ENCODE measurements at regions not wholly inside any gene's neighbourhood (a gene's known extent, or its start where the extent isn't known, plus 50 kb on each side); places are given as distances from the start of the nearest gene placed in this dataset.

DNA sequence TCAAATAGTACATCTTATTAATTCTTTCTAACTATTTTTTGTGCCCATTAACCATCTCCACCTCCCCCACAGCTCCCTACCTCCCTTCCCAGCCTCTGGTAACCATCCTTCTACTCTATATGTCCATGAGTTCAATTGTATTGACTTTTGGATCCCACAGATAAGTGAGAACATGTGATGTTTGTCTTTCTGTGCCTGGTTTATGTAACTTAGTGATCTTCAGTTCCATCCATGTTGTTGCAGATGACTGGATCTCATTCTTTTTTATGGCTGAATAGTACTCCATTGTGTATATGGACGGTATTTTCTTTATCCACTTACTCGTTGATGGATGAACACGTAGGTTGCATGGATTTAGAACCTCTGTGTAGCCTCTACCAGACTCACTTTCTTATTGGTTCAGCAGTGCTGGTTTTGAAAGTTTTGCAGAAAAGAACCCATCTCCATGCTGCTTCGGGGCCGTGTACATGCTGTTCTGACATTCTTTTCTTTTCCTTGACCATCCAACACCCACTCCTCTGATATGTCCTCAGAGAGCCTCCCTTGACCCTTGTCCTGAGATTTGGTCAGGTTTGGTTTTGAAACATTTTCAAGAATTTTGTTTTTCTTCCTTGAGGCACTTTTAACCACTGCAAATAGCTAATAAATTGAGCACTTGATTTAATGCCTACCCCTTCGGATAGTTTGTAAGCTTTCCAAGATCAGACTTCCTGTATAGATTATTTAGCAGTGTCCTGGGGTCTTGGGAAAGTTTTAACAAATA, 231.2 kb upstream of the ZFP64 start:
- Histone ChIP-seq H3K36me3 (no peaks in the 10 kb centered on the region), H3K4me1 (no peaks in the 10 kb centered on the region), H3K27ac (no peak overlapping the region), H3K27me3 (no peaks in the 10 kb centered on the region), H3K9me3 (no peaks in the 10 kb centered on the region), H3K4me3 (no peak overlapping the region)
- WGBS, 2 donors (ENCODE audit: low coverage in 1 of 2) = 43 to 56% methylated on average over 6 of the region's 6 CpGs
- TF ChIP-seq POLR2A (IDR thresholded peaks at IDR 0.05) (no peak), POLR2AphosphoS5 (IDR thresholded peaks at IDR 0.05) (no peak), EP300 (IDR thresholded peaks at IDR 0.05; ENCODE audit: low read depth) (no peak)
- TF ChIP-seq, protein P1, sequence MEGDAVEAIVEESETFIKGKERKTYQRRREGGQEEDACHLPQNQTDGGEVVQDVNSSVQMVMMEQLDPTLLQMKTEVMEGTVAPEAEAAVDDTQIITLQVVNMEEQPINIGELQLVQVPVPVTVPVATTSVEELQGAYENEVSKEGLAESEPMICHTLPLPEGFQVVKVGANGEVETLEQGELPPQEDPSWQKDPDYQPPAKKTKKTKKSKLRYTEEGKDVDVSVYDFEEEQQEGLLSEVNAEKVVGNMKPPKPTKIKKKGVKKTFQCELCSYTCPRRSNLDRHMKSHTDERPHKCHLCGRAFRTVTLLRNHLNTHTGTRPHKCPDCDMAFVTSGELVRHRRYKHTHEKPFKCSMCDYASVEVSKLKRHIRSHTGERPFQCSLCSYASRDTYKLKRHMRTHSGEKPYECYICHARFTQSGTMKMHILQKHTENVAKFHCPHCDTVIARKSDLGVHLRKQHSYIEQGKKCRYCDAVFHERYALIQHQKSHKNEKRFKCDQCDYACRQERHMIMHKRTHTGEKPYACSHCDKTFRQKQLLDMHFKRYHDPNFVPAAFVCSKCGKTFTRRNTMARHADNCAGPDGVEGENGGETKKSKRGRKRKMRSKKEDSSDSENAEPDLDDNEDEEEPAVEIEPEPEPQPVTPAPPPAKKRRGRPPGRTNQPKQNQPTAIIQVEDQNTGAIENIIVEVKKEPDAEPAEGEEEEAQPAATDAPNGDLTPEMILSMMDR (IDR thresholded peaks at IDR 0.05) = no peak
- intact Hi-C loops (cut with DNase I; ENCODE audit: low total_unique reads) = no loop called here
- DNase-seq = no peak
- in situ Hi-C loops (cut with MboI; ENCODE audit: low pct_ligation_motif_present in 1 of 4, low pct_unique_long_range_greater_than_20kb in 1 of 4, low sequenced_read_pairs in 3 of 4) = no loop called here

DNA sequence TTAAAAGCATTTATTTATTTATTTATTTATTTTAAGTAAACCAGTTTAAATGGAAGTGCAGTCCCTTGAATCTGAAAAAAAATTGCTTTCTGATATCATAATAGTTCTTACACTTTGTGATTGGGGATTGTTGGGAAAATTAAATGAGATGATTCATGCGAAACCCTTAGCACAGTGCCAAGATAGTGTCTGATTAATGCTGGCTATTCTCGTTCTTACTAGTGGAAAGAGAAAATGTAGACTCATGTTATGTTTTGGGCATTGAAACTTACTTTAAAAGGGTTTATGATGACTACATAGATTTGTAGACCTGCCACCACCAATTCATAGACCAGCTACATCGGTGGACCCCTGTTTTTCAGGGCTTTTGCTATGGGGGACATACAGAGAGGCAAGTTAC, 229.2 kb upstream of the ZFP64 start:
- no peaks in the 10 kb centered on the region for H3K27me3 ChIP-seq
- H3K27ac ChIP-seq = no peak overlapping the region
- H3K4me3 ChIP-seq = no peak overlapping the region
- WGBS, 2 donors (ENCODE audit: low coverage in 1 of 2) = 73 to 79% methylated on average over 2 to 3 of the region's 3 CpGs
- no peaks in the 10 kb centered on the region for H3K9me3 ChIP-seq
- intact Hi-C loops (cut with DNase I; ENCODE audit: low total_unique reads) (no loop called here), in situ Hi-C loops (cut with MboI; ENCODE audit: low pct_ligation_motif_present in 1 of 4, low pct_unique_long_range_greater_than_20kb in 1 of 4, low sequenced_read_pairs in 3 of 4) (no loop called here)
- DNase-seq = no peak
- TF ChIP-seq, protein P1 (IDR thresholded peaks at IDR 0.05) = no peak
- TF ChIP-seq POLR2AphosphoS5 (IDR thresholded peaks at IDR 0.05) (no peak), EP300 (IDR thresholded peaks at IDR 0.05; ENCODE audit: low read depth) (no peak), POLR2A (IDR thresholded peaks at IDR 0.05) (no peak)
- no peaks in the 10 kb centered on the region for H3K4me1 ChIP-seq
- H3K36me3 ChIP-seq = no peaks in the 10 kb centered on the region

GRCh38 chr20:52419205-52419604, 227.6 kb upstream of the ZFP64 start:
- Histone ChIP-seq H3K27ac (no peak overlapping the region), H3K36me3 (no peaks in the 10 kb centered on the region), H3K27me3 (no peaks in the 10 kb centered on the region), H3K4me3 (no peak overlapping the region), H3K4me1 (no peaks in the 10 kb centered on the region), H3K9me3 (no peaks in the 10 kb centered on the region)
- 43 to 67% methylated on average over 2 of the region's 2 CpGs for WGBS, 2 donors (ENCODE audit: low coverage in 1 of 2)
- DNase-seq = no peak
- in situ Hi-C loops (cut with MboI; ENCODE audit: low pct_ligation_motif_present in 1 of 4, low pct_unique_long_range_greater_than_20kb in 1 of 4, low sequenced_read_pairs in 3 of 4) = no loop called here
- TF ChIP-seq, protein P1 (IDR thresholded peaks at IDR 0.05) = no peak
- no peak for TF ChIP-seq POLR2A (IDR thresholded peaks at IDR 0.05)
- TF ChIP-seq POLR2AphosphoS5 (IDR thresholded peaks at IDR 0.05) = no peak
- no peak for TF ChIP-seq EP300 (IDR thresholded peaks at IDR 0.05; ENCODE audit: low read depth)
- intact Hi-C loops (cut with DNase I; ENCODE audit: low total_unique reads) = no loop called here

- no peak for DNase-seq
- no peak for TF ChIP-seq POLR2AphosphoS5 (IDR thresholded peaks at IDR 0.05)
- TF ChIP-seq EP300 (IDR thresholded peaks at IDR 0.05; ENCODE audit: low read depth) = no peak
- TF ChIP-seq, protein P1 (IDR thresholded peaks at IDR 0.05) = no peak
- no peak for TF ChIP-seq POLR2A (IDR thresholded peaks at IDR 0.05)
- Histone ChIP-seq H3K4me1 (no peaks in the 10 kb centered on the region), H3K27me3 (no peaks in the 10 kb centered on the region), H3K4me3 (no peak overlapping the region), H3K27ac (no peak overlapping the region), H3K36me3 (no peaks in the 10 kb centered on the region), H3K9me3 (no peaks in the 10 kb centered on the region)
- in situ Hi-C loops (cut with MboI; ENCODE audit: low pct_ligation_motif_present in 1 of 4, low pct_unique_long_range_greater_than_20kb in 1 of 4, low sequenced_read_pairs in 3 of 4) = no loop called here
- intact Hi-C loops (cut with DNase I; ENCODE audit: low total_unique reads) = no loop called here
- WGBS, 2 donors (ENCODE audit: low coverage in 1 of 2) = 33 to 64% methylated on average over 1 to 2 of the region's 2 CpGs
These were observed 225.4 kb upstream of the ZFP64 start for GRCh38 chr20:52416953-52417352.
